ENCODE measurements at regions not wholly inside any gene's neighbourhood (a gene's known extent, or its start where the extent isn't known, plus 50 kb on each side); places are given as distances from the start of the nearest gene placed in this dataset.

GRCh38 chr12:4147031-4147481, 126.5 kb upstream of the CCND2 start:
- BruUV-seq (replicated peaks) = no TSS peak
- H4K20me1 ChIP-seq (replicated peaks; ENCODE audit: control insufficient read depth, extremely low read depth, insufficient read depth, low read length) = no peaks in the 10 kb centered on the region
- no peaks in the 10 kb centered on the region for H3K79me2 ChIP-seq (ENCODE audit: control insufficient read depth, insufficient read depth, low read length)
- FAIRE-seq (no peak), DNase-seq (ENCODE audit: low read depth, low spot score) (no peak)
- H3K9me3 ChIP-seq (replicated peaks; ENCODE audit: control insufficient read depth, insufficient read depth, low read length) = no peaks in the 10 kb centered on the region
- peaks cover 0 to 1% of the 10 kb centered on the region in 2 experiments for H3K27me3 ChIP-seq (ENCODE audit: control insufficient read depth in 2 of 2, insufficient read depth in 2 of 2, low read length in 2 of 2)
- no peaks in the 10 kb centered on the region for H3K9me1 ChIP-seq (replicated peaks; ENCODE audit: control insufficient read depth, extremely low read depth, insufficient read depth, low read length)
- intact Hi-C loops (cut with micrococcal nuclease) (no loop called here), dilution Hi-C loops (cut with MboI; ENCODE audit: extremely low pct_ligation_motif_present, low sequenced_read_pairs) (no loop called here)
- no peak overlapping the region for H3K27ac ChIP-seq (ENCODE audit: insufficient read depth, low read depth, low read length)
- TF ChIP-seq POLR2AphosphoS5 (IDR thresholded peaks at IDR 0.05; ENCODE audit: insufficient read depth, low read depth, low read length) (no peak), POLR2A (IDR thresholded peaks at IDR 0.05; ENCODE audit: low read depth, low read length) (no peak), FOS (IDR thresholded peaks at IDR 0.05; ENCODE audit: borderline replicate concordance, insufficient read depth, low read length) (no peak), EZH2 (IDR thresholded peaks at IDR 0.05; ENCODE audit: borderline replicate concordance, low read depth, low read length, severe bottlenecking) (no peak), CTCF (IDR thresholded peaks at IDR 0.05; ENCODE audit: extremely low read depth in 1 of 2, insufficient read depth in 1 of 2, low read depth in 1 of 2, low read length in 2 of 2) (no peak), JUN (IDR thresholded peaks at IDR 0.05; ENCODE audit: borderline replicate concordance, insufficient read depth, insufficient read length, low read depth) (no peak), GATA2 (IDR thresholded peaks at IDR 0.05; ENCODE audit: insufficient read depth, insufficient read length, low read depth, low read length) (no peak), MAX (IDR thresholded peaks at IDR 0.05; ENCODE audit: insufficient read depth, insufficient read length) (no peak), MYC (IDR thresholded peaks at IDR 0.05; ENCODE audit: low read depth, low read length) (no peak)
- no peaks in the 10 kb centered on the region for H3K4me1 ChIP-seq (ENCODE audit: control insufficient read depth, extremely low read depth, insufficient read depth, low read length)
- H3K4me2 ChIP-seq (ENCODE audit: insufficient read depth, low read length) = no peak overlapping the region
- ChIA-PET POLR2A (no interaction called here), CTCF (interaction anchor here (3.3 kb wide), 1 partner anchor 130 kb away, joined by 11 read pairs; no protein-coding TSS in a partner anchor)
- no peak overlapping the region for H2AFZ ChIP-seq (ENCODE audit: low read depth, low read length)
- H3K4me3 ChIP-seq (replicated peaks in 1 of 3; ENCODE audit: insufficient read depth in 1 of 3, low read depth in 1 of 3, low read length in 3 of 3) = no peak overlapping the region
- H3K36me3 ChIP-seq (ENCODE audit: control insufficient read depth in 2 of 2, extremely low read depth in 1 of 2, insufficient read depth in 2 of 2, low read length in 2 of 2) = no peaks in the 10 kb centered on the region
- no peak overlapping the region for H3K9ac ChIP-seq (replicated peaks; ENCODE audit: extremely low read depth, insufficient read depth, low read length)

Data from endothelial cell of umbilical vein (primary cell).